ENCODE measurements at regions not wholly inside any gene's neighbourhood (a gene's known extent, or its start where the extent isn't known, plus 50 kb on each side); places are given as distances from the start of the nearest gene placed in this dataset.
A peak's percentile ranks its signal among the peaks of the same experiment; 100 is the strongest.

DNA sequence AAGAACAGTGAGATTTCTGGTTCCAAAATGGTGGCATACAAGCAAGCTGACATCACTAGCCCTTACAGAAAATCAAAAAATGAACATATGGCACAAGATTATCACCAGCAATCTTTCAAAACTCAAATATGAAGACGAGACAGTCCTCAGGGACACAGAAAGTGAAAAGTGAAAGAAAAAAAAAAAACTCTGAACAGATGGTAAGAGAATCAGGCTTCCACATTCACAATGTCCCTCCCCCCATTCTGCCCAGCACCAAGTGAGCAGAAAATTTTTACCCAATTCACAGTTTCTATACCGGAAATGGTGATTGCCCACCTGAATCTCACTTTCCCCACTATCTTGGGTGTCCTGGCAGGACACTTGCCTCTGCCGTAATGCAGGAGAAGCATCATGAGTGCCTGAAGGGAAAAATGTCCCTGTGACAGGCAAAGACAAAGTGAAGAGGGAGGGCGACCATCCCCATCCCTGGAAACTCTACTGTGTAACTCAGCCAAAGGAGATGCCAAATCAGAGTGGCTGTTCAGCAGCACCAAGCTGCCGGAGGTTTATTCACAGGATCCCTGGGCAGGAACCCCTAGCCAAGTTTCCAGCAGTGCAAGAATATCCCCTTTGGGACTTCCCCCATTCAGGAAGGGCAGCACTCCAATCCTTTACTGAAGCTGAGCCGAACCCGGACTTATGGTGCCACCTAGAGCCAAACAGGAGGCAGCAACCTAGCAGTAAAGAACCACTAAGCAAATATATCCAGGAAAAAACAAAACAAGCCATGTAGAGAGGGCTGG is 312.2 kb downstream of the LRATD1 start:
- H3K27ac ChIP-seq (ENCODE audit: low read length, poor library complexity, severe bottlenecking) = no peak overlapping the region
- no peak overlapping the region for H3K9ac ChIP-seq (ENCODE audit: low read length)
- no peak overlapping the region for H2AK5ac ChIP-seq (ENCODE audit: low read length, severe bottlenecking)
- no peak overlapping the region for H3K18ac ChIP-seq (ENCODE audit: low read depth in 1 of 2, low read length in 2 of 2)
- no peaks in the 10 kb centered on the region for H3K4me1 ChIP-seq (ENCODE audit: control insufficient read depth, insufficient read depth, low read depth, low read length)
- H3K9me3 ChIP-seq (ENCODE audit: control insufficient read depth, low read length) = no peaks in the 10 kb centered on the region
- H4K8ac ChIP-seq (ENCODE audit: low read length) = no peak overlapping the region
- H3K36me3 ChIP-seq (ENCODE audit: control insufficient read depth in 1 of 2, insufficient read depth in 2 of 2, low read depth in 1 of 2, low read length in 2 of 2) = no peaks in the 10 kb centered on the region
- H2BK15ac ChIP-seq (ENCODE audit: low read depth, poor library complexity, severe bottlenecking) = no peak overlapping the region
- WGBS = 58% methylated on average over 7 of the region's 7 CpGs
- no peak overlapping the region for H2BK5ac ChIP-seq (ENCODE audit: low read depth, low read length, poor library complexity, severe bottlenecking)
- H3K14ac ChIP-seq (ENCODE audit: low read length in 2 of 2) = no peak overlapping the region
- H3K79me1 ChIP-seq (replicated peaks; ENCODE audit: low read length, poor library complexity, severe bottlenecking) = no peaks in the 10 kb centered on the region
- H3K4me2 ChIP-seq (ENCODE audit: low read length, poor library complexity, severe bottlenecking) = no peak overlapping the region
- no peak overlapping the region for H3K4me3 ChIP-seq (ENCODE audit: insufficient read depth in 1 of 2, low read depth in 1 of 2, low read length in 2 of 2)
- no peak overlapping the region for H2AFZ ChIP-seq (ENCODE audit: low read depth, low read length)
- no peak overlapping the region for H4K91ac ChIP-seq (ENCODE audit: low read length)
- H2BK120ac ChIP-seq (ENCODE audit: low read depth, low read length) = no peak overlapping the region
- no peak overlapping the region for H3K4ac ChIP-seq (ENCODE audit: low read depth in 1 of 2, low read length in 2 of 2)
- H2BK12ac ChIP-seq (ENCODE audit: low read length in 2 of 2) = no peak overlapping the region
- no peak overlapping the region for H3K23ac ChIP-seq (ENCODE audit: low read length in 2 of 2)
- DNase-seq = no peak
- H3K27me3 ChIP-seq (ENCODE audit: control insufficient read depth in 1 of 2, insufficient read depth in 1 of 2, low read length in 2 of 2) = no peaks in the 10 kb centered on the region

- H3K9ac ChIP-seq (ENCODE audit: low read length) = no peak overlapping the region
- H3K14ac ChIP-seq (ENCODE audit: low read length in 2 of 2) = no peak overlapping the region
- H4K8ac ChIP-seq (ENCODE audit: low read length) = no peak overlapping the region
- no peak overlapping the region for H3K27ac ChIP-seq (ENCODE audit: low read length, poor library complexity, severe bottlenecking)
- no peak for DNase-seq
- no peak overlapping the region for H3K4ac ChIP-seq (ENCODE audit: low read depth in 1 of 2, low read length in 2 of 2)
- H3K23ac ChIP-seq (ENCODE audit: low read length in 2 of 2) = no peak overlapping the region
- no peaks in the 10 kb centered on the region for H3K9me3 ChIP-seq (ENCODE audit: control insufficient read depth, low read length)
- no peak overlapping the region for H4K91ac ChIP-seq (ENCODE audit: low read length)
- H3K36me3 ChIP-seq (ENCODE audit: control insufficient read depth in 1 of 2, insufficient read depth in 2 of 2, low read depth in 1 of 2, low read length in 2 of 2) = no peaks in the 10 kb centered on the region
- H3K18ac ChIP-seq (ENCODE audit: low read depth in 1 of 2, low read length in 2 of 2) = no peak overlapping the region
- H2BK15ac ChIP-seq (ENCODE audit: low read depth, poor library complexity, severe bottlenecking) = no peak overlapping the region
- no peak overlapping the region for H3K4me3 ChIP-seq (ENCODE audit: insufficient read depth in 1 of 2, low read depth in 1 of 2, low read length in 2 of 2)
- H3K79me1 ChIP-seq (replicated peaks; ENCODE audit: low read length, poor library complexity, severe bottlenecking) = no peaks in the 10 kb centered on the region
- H2AK5ac ChIP-seq (ENCODE audit: low read length, severe bottlenecking) = no peak overlapping the region
- H2BK120ac ChIP-seq (ENCODE audit: low read depth, low read length) = no peak overlapping the region
- H2AFZ ChIP-seq (ENCODE audit: low read depth, low read length) = no peak overlapping the region
- H2BK12ac ChIP-seq (ENCODE audit: low read length in 2 of 2) = no peak overlapping the region
- no peaks in the 10 kb centered on the region for H3K27me3 ChIP-seq (ENCODE audit: control insufficient read depth in 1 of 2, insufficient read depth in 1 of 2, low read length in 2 of 2)
- no peaks in the 10 kb centered on the region for H3K4me1 ChIP-seq (ENCODE audit: control insufficient read depth, insufficient read depth, low read depth, low read length)
- H2BK5ac ChIP-seq (ENCODE audit: low read depth, low read length, poor library complexity, severe bottlenecking) = no peak overlapping the region
- H3K4me2 ChIP-seq (ENCODE audit: low read length, poor library complexity, severe bottlenecking) = no peak overlapping the region
- 46% methylated on average over 2 of the region's 5 CpGs for WGBS
Measured at GRCh38 chr2:14951569-14952285, 319.2 kb downstream of the LRATD1 start.

- Histone ChIP-seq H4K8ac (ENCODE audit: low read length) (no peak overlapping the region), H3K14ac (ENCODE audit: low read length in 2 of 2) (no peak overlapping the region), H3K27me3 (ENCODE audit: control insufficient read depth in 1 of 2, insufficient read depth in 1 of 2, low read length in 2 of 2) (no peaks in the 10 kb centered on the region), H3K9me3 (ENCODE audit: control insufficient read depth, low read length) (no peaks in the 10 kb centered on the region), H3K36me3 (ENCODE audit: control insufficient read depth in 1 of 2, insufficient read depth in 2 of 2, low read depth in 1 of 2, low read length in 2 of 2) (no peaks in the 10 kb centered on the region), H3K4ac (ENCODE audit: low read depth in 1 of 2, low read length in 2 of 2) (no peak overlapping the region), H2AK5ac (ENCODE audit: low read length, severe bottlenecking) (no peak overlapping the region), H3K4me2 (ENCODE audit: low read length, poor library complexity, severe bottlenecking) (no peak overlapping the region), H3K9ac (ENCODE audit: low read length) (no peak overlapping the region), H3K27ac (ENCODE audit: low read length, poor library complexity, severe bottlenecking) (no peak overlapping the region), H2BK15ac (ENCODE audit: low read depth, poor library complexity, severe bottlenecking) (no peak overlapping the region), H2BK5ac (ENCODE audit: low read depth, low read length, poor library complexity, severe bottlenecking) (no peak overlapping the region), H2AFZ (ENCODE audit: low read depth, low read length) (no peak overlapping the region), H3K18ac (ENCODE audit: low read depth in 1 of 2, low read length in 2 of 2) (no peak overlapping the region), H3K79me1 (replicated peaks; ENCODE audit: low read length, poor library complexity, severe bottlenecking) (no peaks in the 10 kb centered on the region), H2BK12ac (ENCODE audit: low read length in 2 of 2) (no peak overlapping the region), H3K4me1 (ENCODE audit: control insufficient read depth, insufficient read depth, low read depth, low read length) (no peaks in the 10 kb centered on the region), H2BK120ac (ENCODE audit: low read depth, low read length) (no peak overlapping the region), H4K91ac (ENCODE audit: low read length) (no peak overlapping the region), H3K4me3 (ENCODE audit: insufficient read depth in 1 of 2, low read depth in 1 of 2, low read length in 2 of 2) (no peak overlapping the region), H3K23ac (ENCODE audit: low read length in 2 of 2) (peak overlapping the region in 1 of 2 experiments; percentile 64)
- 60% methylated on average over 6 of the region's 6 CpGs for WGBS
- DNase-seq = no peak
Measured at GRCh38 chr2:14952400-14952963, 320.0 kb downstream of the LRATD1 start.

DNA sequence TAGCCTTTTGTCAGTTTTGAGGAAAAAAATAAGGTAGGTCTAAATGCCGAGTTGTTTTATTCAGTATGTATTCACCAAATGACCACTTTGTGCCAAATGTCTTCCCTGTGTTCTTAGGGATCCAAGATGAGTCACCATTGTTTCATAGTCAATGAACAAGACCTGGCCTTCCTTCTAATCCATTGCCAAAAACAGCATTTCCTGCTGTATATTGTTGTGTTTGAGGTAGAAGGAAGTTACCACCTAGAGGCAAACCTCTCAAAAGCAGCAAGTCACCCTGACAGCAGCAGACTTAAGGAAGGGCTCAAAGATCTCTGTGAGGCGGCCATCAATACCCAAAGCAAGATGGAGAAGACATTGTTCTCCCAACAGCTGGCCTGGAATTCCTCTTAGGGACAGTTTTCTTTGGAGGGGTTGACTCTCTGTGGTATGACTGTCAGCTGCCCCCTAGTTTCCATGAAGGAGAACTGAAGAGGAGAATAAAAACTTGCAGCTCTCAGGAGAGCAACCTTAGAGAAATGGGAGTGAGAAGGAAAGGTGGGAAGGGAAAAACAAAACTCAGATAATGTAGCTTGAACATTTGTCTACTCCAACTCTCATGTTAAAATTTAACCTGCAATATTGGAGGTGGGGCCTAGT is 328.3 kb downstream of the LRATD1 start:
- Histone ChIP-seq H3K23ac (ENCODE audit: low read length in 2 of 2) (no peak overlapping the region), H2AFZ (ENCODE audit: low read depth, low read length) (no peak overlapping the region), H4K8ac (ENCODE audit: low read length) (no peak overlapping the region), H2BK5ac (ENCODE audit: low read depth, low read length, poor library complexity, severe bottlenecking) (no peak overlapping the region), H3K14ac (ENCODE audit: low read length in 2 of 2) (no peak overlapping the region), H3K4me1 (ENCODE audit: control insufficient read depth, insufficient read depth, low read depth, low read length) (no peaks in the 10 kb centered on the region), H3K27ac (ENCODE audit: low read length, poor library complexity, severe bottlenecking) (no peak overlapping the region), H3K36me3 (ENCODE audit: control insufficient read depth in 1 of 2, insufficient read depth in 2 of 2, low read depth in 1 of 2, low read length in 2 of 2) (no peaks in the 10 kb centered on the region), H4K91ac (ENCODE audit: low read length) (no peak overlapping the region), H3K9ac (ENCODE audit: low read length) (no peak overlapping the region), H3K4me2 (ENCODE audit: low read length, poor library complexity, severe bottlenecking) (no peak overlapping the region), H3K27me3 (ENCODE audit: control insufficient read depth in 1 of 2, insufficient read depth in 1 of 2, low read length in 2 of 2) (no peaks in the 10 kb centered on the region), H2AK5ac (ENCODE audit: low read length, severe bottlenecking) (no peak overlapping the region), H3K18ac (ENCODE audit: low read depth in 1 of 2, low read length in 2 of 2) (no peak overlapping the region), H2BK15ac (ENCODE audit: low read depth, poor library complexity, severe bottlenecking) (no peak overlapping the region), H3K79me1 (replicated peaks; ENCODE audit: low read length, poor library complexity, severe bottlenecking) (no peaks in the 10 kb centered on the region), H2BK12ac (ENCODE audit: low read length in 2 of 2) (no peak overlapping the region), H3K4me3 (ENCODE audit: insufficient read depth in 1 of 2, low read depth in 1 of 2, low read length in 2 of 2) (no peak overlapping the region), H3K4ac (ENCODE audit: low read depth in 1 of 2, low read length in 2 of 2) (no peak overlapping the region), H3K9me3 (ENCODE audit: control insufficient read depth, low read length) (no peaks in the 10 kb centered on the region), H2BK120ac (ENCODE audit: low read depth, low read length) (no peak overlapping the region)
- WGBS = 85% methylated on average over 2 of the region's 2 CpGs
- no peak for DNase-seq

Measured in mesenchymal stem cell (in vitro differentiated cells and primary cell).